ENCODE measurements at regions not wholly inside any gene's neighbourhood (a gene's known extent, or its start where the extent isn't known, plus 50 kb on each side); places are given as distances from the start of the nearest gene placed in this dataset.

DNA sequence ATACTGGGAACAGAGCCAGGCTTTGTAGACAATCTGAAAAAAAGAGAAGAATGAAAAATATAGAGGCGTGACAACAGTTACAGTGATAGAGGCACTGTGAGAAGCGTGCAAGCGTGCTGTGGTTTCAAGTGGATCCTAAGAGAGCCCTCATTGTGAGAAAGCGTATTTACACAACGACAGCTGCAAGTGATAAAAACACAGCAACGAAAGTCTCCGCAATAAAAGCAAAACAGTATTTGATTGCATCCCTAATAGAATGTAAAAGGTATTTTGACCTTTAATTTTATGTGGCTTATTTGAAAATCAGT lies 642.7 kb upstream of the ARGLU1 start:
- TF ChIP-seq CTCF (conservative IDR thresholded peaks at IDR 0.05; ENCODE audit: low read length) (no peak), EZH2phosphoT487 (IDR thresholded peaks at IDR 0.05; ENCODE audit: borderline replicate concordance) (no peak)
